H1 (cell line): ENCODE measurements at regions not wholly inside any gene's neighbourhood (a gene's known extent, or its start where the extent isn't known, plus 50 kb on each side); places are given as distances from the start of the nearest gene placed in this dataset.

ENCODE experiments used
- CTCF ChIA-PET: fragments of 300-600 bp; sonication (Branson Sonifier 250); formaldehyde crosslinking; loops from one replicate; lab custom pipeline; 2021; ENCODE audit not compliant: partially characterized antibody; lab: Charles Lee
- POLR2A ChIA-PET: fragments of 300-600 bp; sonication (Branson Sonifier 250); formaldehyde crosslinking; loops from one replicate; lab custom pipeline; 2021; ENCODE audit warnings: inconsistent platforms; ENCODE audit not compliant: partially characterized antibody; lab: Charles Lee
- DNase-seq, 2 experiments: peaks; one replicate each; pipeline versions ENCODE4 v3.0.0 to v3.0.0-alpha.2; 2010 to 2022; ENCODE audit warnings: low spot score in 2 of 2, low read depth in 1 of 2, mixed read lengths in 1 of 2
- FAIRE-seq: peaks from 2 replicates; lab custom pipeline; 2011; peaks lifted over from hg19 to GRCh38; lab: Jason Lieb, UNC
- H2AFZ ChIP-seq: 2 replicates; pipeline ENCODE4 v1.8.1; 2012; ENCODE audit warnings: low read length, inconsistent platforms
- H2AK5ac ChIP-seq: 2 replicates; pipeline ENCODE4 v1.6.1; 2013; ENCODE audit warnings: low read depth, low read length
- H2BK120ac ChIP-seq: replicated peaks from 2 replicates; pipeline ENCODE3; 2013; ENCODE audit warnings: low read depth, low read length, inconsistent platforms
- H2BK12ac ChIP-seq: 2 replicates; pipeline ENCODE4 v1.6.1; 2013; ENCODE audit warnings: low read depth, low read length
- H2BK15ac ChIP-seq: 2 replicates; pipeline ENCODE4 v1.6.1; 2013; ENCODE audit warnings: low read length
- H2BK20ac ChIP-seq: 2 replicates; pipeline ENCODE4 v1.6.1; 2013; ENCODE audit warnings: low read length
- H2BK5ac ChIP-seq: 2 replicates; pipeline ENCODE4 v1.6.1; 2013; ENCODE audit warnings: low read depth, low read length
- H3K14ac ChIP-seq: 2 replicates; pipeline ENCODE4 v1.6.1; 2013; ENCODE audit warnings: inconsistent platforms; ENCODE audit not compliant: insufficient read length
- H3K18ac ChIP-seq: 2 replicates; pipeline ENCODE4 v1.6.1; 2013; ENCODE audit warnings: low read length; ENCODE audit errors: extremely low read depth
- H3K23ac ChIP-seq: 2 replicates; pipeline ENCODE4 v1.6.1; 2013; ENCODE audit warnings: inconsistent platforms; ENCODE audit not compliant: insufficient read length
- H3K23me2 ChIP-seq: 2 replicates; pipeline ENCODE4 v1.6.1; 2013; ENCODE audit warnings: low read depth, low read length
- H3K27ac ChIP-seq: 2 replicates; pipeline ENCODE4 v1.6.1; 2011; ENCODE audit warnings: low read depth, low read length, inconsistent platforms
- H3K27me3 ChIP-seq, 4 experiments: replicated peaks in 1 of 4; 1 replicate in 1 of 4; 2 replicates in 3 of 4; pipeline versions ENCODE4 v1.6.1 to v1.8.1; 2011 to 2013; ENCODE audit warnings: low read length in 3 of 4, mild to moderate bottlenecking in 3 of 4, inconsistent platforms in 2 of 4, mixed read lengths in 2 of 4, moderate library complexity in 1 of 4; ENCODE audit not compliant: control insufficient read depth in 3 of 4, insufficient read depth in 3 of 4; ENCODE audit errors: extremely low read depth in 1 of 4
- H3K36me3 ChIP-seq, 4 experiments: 2 replicates each; pipeline versions ENCODE4 v1.6.1 to v1.8.1; 2011 to 2013; ENCODE audit warnings: mild to moderate bottlenecking in 4 of 4, low read length in 3 of 4, moderate library complexity in 2 of 4, control low read depth in 1 of 4, inconsistent platforms in 1 of 4; ENCODE audit not compliant: insufficient read depth in 4 of 4, control insufficient read depth in 2 of 4
- H3K4ac ChIP-seq: replicated peaks from 2 replicates; pipeline ENCODE3; 2013; ENCODE audit warnings: low read length, low read depth, mixed read lengths, inconsistent platforms; ENCODE audit not compliant: insufficient read length
- H3K4me1 ChIP-seq, 4 experiments: replicated peaks in 1 of 4; 1 replicate in 1 of 4; 2 replicates in 3 of 4; pipeline versions ENCODE4 v1.6.1 to v1.8.1; 2011 to 2013; ENCODE audit warnings: low read length in 3 of 4, inconsistent platforms in 2 of 4, mixed read lengths in 1 of 4; ENCODE audit not compliant: insufficient read depth in 4 of 4, control insufficient read depth in 3 of 4
- H3K4me2 ChIP-seq, 2 experiments: 2 replicates each; pipeline versions ENCODE4 v1.6.1 to v1.8.1; 2011 to 2013; ENCODE audit warnings: low read depth in 2 of 2, low read length in 2 of 2, control low read depth in 1 of 2, inconsistent platforms in 1 of 2, mild to moderate bottlenecking in 1 of 2; ENCODE audit not compliant: insufficient read depth in 1 of 2
- H3K4me3 ChIP-seq, 4 experiments: fragments of 200-600, 300-600 bp in 1 of 4; sonication (generic), shearing (Covaris generic), sonication (Bioruptor Twin) in 1 of 4; 2 replicates each; pipeline versions ENCODE4 v1.5.1 to v1.8.1; 2011 to 2016; ENCODE audit warnings: low read length in 4 of 4, low read depth in 3 of 4, control low read depth in 2 of 4, inconsistent platforms in 2 of 4, mild to moderate bottlenecking in 2 of 4, mixed read lengths in 1 of 4, moderate library complexity in 1 of 4; ENCODE audit not compliant: insufficient read depth in 2 of 4; ENCODE audit errors: extremely low read depth in 1 of 4
- H3K56ac ChIP-seq: replicated peaks from 2 replicates; pipeline ENCODE3; 2013; ENCODE audit warnings: low read depth, mild to moderate bottlenecking, mixed read lengths, low read length, inconsistent platforms; ENCODE audit not compliant: insufficient read length
- H3K79me1 ChIP-seq: 2 replicates; pipeline ENCODE4 v1.6.1; 2013; ENCODE audit warnings: low read depth, low read length, control low read depth
- H3K79me2 ChIP-seq, 2 experiments: 2 replicates each; pipeline versions ENCODE4 v1.6.1 to v1.8.1; 2012 to 2013; ENCODE audit warnings: low read length in 2 of 2, mild to moderate bottlenecking in 2 of 2, inconsistent platforms in 1 of 2; ENCODE audit not compliant: insufficient read depth in 2 of 2, control insufficient read depth in 1 of 2
- H3K9ac ChIP-seq, 4 experiments: replicated peaks in 1 of 4; 1 replicate in 1 of 4; 2 replicates in 3 of 4; pipeline versions ENCODE4 v1.6.1 to v1.8.1; 2011 to 2013; ENCODE audit warnings: low read depth in 3 of 4, low read length in 3 of 4, control low read depth in 2 of 4, mild to moderate bottlenecking in 2 of 4, moderate library complexity in 2 of 4, inconsistent platforms in 1 of 4; ENCODE audit errors: extremely low read depth in 1 of 4
- H3K9me3 ChIP-seq, 2 experiments: 2 replicates each; pipeline versions ENCODE4 v1.6.1 to v1.8.1; 2012 to 2013; ENCODE audit warnings: mild to moderate bottlenecking in 2 of 2, moderate library complexity in 2 of 2, control low read depth in 1 of 2, inconsistent platforms in 1 of 2, low read depth in 1 of 2, low read length in 1 of 2, mixed read lengths in 1 of 2; ENCODE audit not compliant: insufficient read depth in 2 of 2
- H4K20me1 ChIP-seq, 2 experiments: replicated peaks in 1 of 2; 2 replicates each; pipeline versions ENCODE3 to v1.8.1; 2011 to 2013; ENCODE audit warnings: inconsistent platforms in 2 of 2, low read length in 2 of 2, mild to moderate bottlenecking in 1 of 2; ENCODE audit not compliant: insufficient read depth in 2 of 2, control insufficient read depth in 1 of 2
- H4K5ac ChIP-seq: 2 replicates; pipeline ENCODE4 v1.6.1; 2013; ENCODE audit warnings: low read length, low read depth, mixed read lengths, inconsistent platforms; ENCODE audit not compliant: insufficient read length
- H4K8ac ChIP-seq: 2 replicates; pipeline ENCODE4 v1.8.0; 2013; ENCODE audit warnings: mild to moderate bottlenecking, moderate library complexity, low read length, inconsistent platforms; ENCODE audit not compliant: insufficient read depth; ENCODE audit errors: extremely low read depth
- H4K91ac ChIP-seq: replicated peaks from 2 replicates; pipeline ENCODE3; 2013; ENCODE audit warnings: low read length, mixed read lengths, inconsistent platforms; ENCODE audit not compliant: insufficient read length
- BACH1 ChIP-seq: IDR thresholded peaks from 2 replicates; pipeline ENCODE4 v1.6.1; 2012; ENCODE audit warnings: low read length, improper control_type of control experiment
- CBX5 ChIP-seq: fragments of 300-800, 300-1000 bp; sonication (generic); IDR thresholded peaks from 2 replicates; pipeline ENCODE4 v1.7.1; 2016; ENCODE audit warnings: antibody characterized with exemption, low read length, low read depth
- KDM4A ChIP-seq: IDR thresholded peaks from one replicate; pipeline ENCODE4 v1.7.1; 2012; ENCODE audit warnings: low read depth, mild to moderate bottlenecking, moderate library complexity, low read length, inconsistent platforms; ENCODE audit not compliant: severe bottlenecking
- YY1 ChIP-seq: IDR thresholded peaks from 2 replicates; pipeline ENCODE4 v1.6.1; 2011; ENCODE audit warnings: low read depth, mild to moderate bottlenecking, low read length
- WGBS, 2 experiments: shearing (Covaris generic) in 1 of 2; methylation state at CpG; one replicate each; pipeline versions ENCODE4 v1.1.6 to v1.1.7; 2013 to 2015; ENCODE audit warnings: low lambda C conversion rate in 2 of 2, mixed read lengths in 2 of 2, inconsistent platforms in 1 of 2, low coverage in 1 of 2, missing lambda C conversion rate in 1 of 2; ENCODE audit not compliant: insufficient replicate concordance in 2 of 2, insufficient coverage in 1 of 2, insufficient read length in 1 of 2; ENCODE audit errors: extremely low coverage in 1 of 2, missing lambda C conversion rate in 1 of 2; 5-methylcytosine and 5-hydroxymethylcytosine counted together

DNA sequence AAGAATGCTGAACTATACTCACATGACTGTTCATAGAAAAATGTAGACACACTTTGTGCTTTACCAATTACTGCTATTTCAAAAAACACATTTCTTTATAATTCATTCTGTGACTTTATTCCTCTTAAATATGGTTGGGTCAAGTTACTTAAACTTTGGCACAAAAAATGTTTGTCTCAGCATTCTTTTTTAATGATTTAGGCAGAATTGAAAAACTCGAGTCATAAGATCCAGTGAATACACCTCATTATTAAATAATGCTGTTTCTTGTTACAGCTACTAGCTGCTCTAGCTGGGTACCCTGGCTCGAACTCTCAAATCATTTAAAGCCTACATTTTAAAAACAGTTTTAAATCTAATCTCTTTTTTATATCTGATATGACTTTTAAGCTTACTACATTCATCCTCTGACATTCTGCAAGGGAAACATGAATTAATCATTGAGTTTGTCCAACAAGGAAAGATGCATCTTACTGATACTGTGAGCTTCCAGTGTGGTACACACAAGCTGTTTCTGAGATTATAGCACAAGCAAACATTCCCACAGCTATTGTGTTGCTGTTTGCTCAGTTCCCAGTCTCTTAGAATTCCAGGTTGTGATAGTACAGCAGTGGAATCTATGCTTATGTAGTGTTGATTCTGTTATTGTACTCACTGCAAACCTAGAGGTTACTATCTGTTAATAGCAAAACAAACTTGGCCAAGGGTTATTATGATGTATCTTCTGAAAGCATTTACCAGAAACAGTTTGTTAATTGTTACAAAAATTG is 746.5 kb downstream of the USP25 start:
- no peaks in the 10 kb centered on the region for H3K79me1 ChIP-seq
- TF ChIP-seq BACH1 (no peak), YY1 (no peak), KDM4A (no peak), CBX5 (no peak)
- H3K27ac ChIP-seq = no peak overlapping the region
- no peak overlapping the region for H3K14ac ChIP-seq
- no peak overlapping the region for H2BK20ac ChIP-seq
- H2BK12ac ChIP-seq = no peak overlapping the region
- no peak overlapping the region for H3K4me2 ChIP-seq
- H3K36me3 ChIP-seq = no peaks in the 10 kb centered on the region
- ChIA-PET CTCF (interaction anchor here (0.6 kb wide), 1 partner anchor 21 kb away, joined by 3 read pairs; no protein-coding TSS in a partner anchor), POLR2A (no interaction called here)
- H3K9ac ChIP-seq = no peak overlapping the region
- H4K91ac ChIP-seq = no peak overlapping the region
- H3K79me2 ChIP-seq = no peaks in the 10 kb centered on the region
- no peak overlapping the region for H3K56ac ChIP-seq
- no peaks in the 10 kb centered on the region for H3K4me1 ChIP-seq
- no peaks in the 10 kb centered on the region for H3K27me3 ChIP-seq
- FAIRE-seq = no peak
- H2BK120ac ChIP-seq = no peak overlapping the region
- no peaks in the 10 kb centered on the region; a peak in 1 of 4 replicates for H3K9me3 ChIP-seq
- H2BK5ac ChIP-seq = no peak overlapping the region
- H3K4me3 ChIP-seq = no peak overlapping the region
- no peak overlapping the region for H3K18ac ChIP-seq
- 0 out of 2 replicates have a peak overlapping the region, but pooled peaks have one; percentile 30 for H2AFZ ChIP-seq
- H3K4ac ChIP-seq = no peak overlapping the region
- no peaks in the 10 kb centered on the region for H4K20me1 ChIP-seq
- H3K23ac ChIP-seq = no peak overlapping the region
- no peak overlapping the region for H2AK5ac ChIP-seq
- 95% methylated on average over 2 of the region's 2 CpGs; no CpG with 5 or more reads in 1 of the 2 experiments for WGBS, 2 experiments
- no peaks in the 10 kb centered on the region for H3K23me2 ChIP-seq
- no peak for DNase-seq
- no peak overlapping the region for H4K8ac ChIP-seq
- no peak overlapping the region for H2BK15ac ChIP-seq
- H4K5ac ChIP-seq = no peak overlapping the region
